H1 (cell line): ENCODE measurements at regions not wholly inside any gene's neighbourhood (a gene's known extent, or its start where the extent isn't known, plus 50 kb on each side); places are given as distances from the start of the nearest gene placed in this dataset.

Experiments
- CHD1 ChIP-seq: IDR thresholded peaks from 2 replicates; pipeline ENCODE4 v1.6.1; 2012; ENCODE audit warnings: low read depth, low read length, improper control_type of control experiment
- CTCF ChIP-seq, 3 experiments: IDR thresholded peaks; 1 replicate in 2 of 3; 2 replicates in 1 of 3; pipeline versions ENCODE4 v1.5.1 to v1.6.1; 2011; ENCODE audit warnings: low read length in 3 of 3, mild to moderate bottlenecking in 3 of 3, inconsistent platforms in 2 of 3, low read depth in 1 of 3, moderate library complexity in 1 of 3; ENCODE audit not compliant: insufficient read depth in 1 of 3; ENCODE audit errors: control extremely low read depth in 1 of 3
- POLR2A ChIP-seq, 2 experiments: IDR thresholded peaks; 1 replicate in 1 of 2; 2 replicates in 1 of 2; pipeline ENCODE4 v1.6.1; 2011; ENCODE audit warnings: low read depth in 2 of 2, low read length in 2 of 2, mild to moderate bottlenecking in 2 of 2; ENCODE audit errors: control extremely low read depth in 1 of 2
- POLR2AphosphoS5 ChIP-seq: IDR thresholded peaks from 2 replicates; pipeline ENCODE4 v1.6.1; 2011; ENCODE audit warnings: low read depth, low read length
- RAD21 ChIP-seq, 2 experiments: IDR thresholded peaks in 1 of 2; conservative IDR thresholded peaks in 1 of 2; 2 replicates each; pipeline ENCODE4 v1.6.1; 2011; ENCODE audit warnings: low read depth in 2 of 2, low read length in 2 of 2, improper control_type of control experiment in 1 of 2, inconsistent platforms in 1 of 2, mild to moderate bottlenecking in 1 of 2, moderate library complexity in 1 of 2
- RBBP5 ChIP-seq: IDR thresholded peaks from 2 replicates; pipeline ENCODE4 v1.7.1; 2012; ENCODE audit warnings: low read depth, mild to moderate bottlenecking, inconsistent platforms, low read length, moderate library complexity, borderline replicate concordance
- SIN3A ChIP-seq, 2 experiments: IDR thresholded peaks in 1 of 2; conservative IDR thresholded peaks in 1 of 2; 2 replicates each; pipeline ENCODE4 v1.6.1; 2011 to 2012; ENCODE audit warnings: low read length in 2 of 2, improper control_type of control experiment in 1 of 2, low read depth in 1 of 2, mild to moderate bottlenecking in 1 of 2
- USF2 ChIP-seq: IDR thresholded peaks from 2 replicates; pipeline ENCODE4 v1.6.1; 2011; ENCODE audit warnings: low read length, improper control_type of control experiment
- YY1 ChIP-seq: IDR thresholded peaks from 2 replicates; pipeline ENCODE4 v1.6.1; 2011; ENCODE audit warnings: low read depth, mild to moderate bottlenecking, low read length

- TF ChIP-seq CTCF (IDR thresholded peaks at IDR 0.05; ENCODE audit: control extremely low read depth in 1 of 3, insufficient read depth in 1 of 3, low read depth in 1 of 3, low read length in 3 of 3) (no peak), RBBP5 (no peak), POLR2A (IDR thresholded peaks at IDR 0.05; ENCODE audit: control extremely low read depth in 1 of 2, low read depth in 2 of 2, low read length in 2 of 2) (no peak), SIN3A (conservative IDR thresholded peaks at IDR 0.05 in 1 of 2, IDR thresholded peaks at IDR 0.05 in 1 of 2; ENCODE audit: low read depth in 1 of 2, low read length in 2 of 2) (no peak), POLR2AphosphoS5 (no peak), CHD1 (no peak), USF2 (no peak), RAD21 (IDR thresholded peaks at IDR 0.05 in 1 of 2, conservative IDR thresholded peaks at IDR 0.05 in 1 of 2; ENCODE audit: low read depth in 2 of 2, low read length in 2 of 2) (no peak), YY1 (no peak)
Measured at GRCh38 chr11:119798656-119799055, 69.7 kb upstream of the NECTIN1 start.
